SH-SY5Y (cell line): ENCODE measurements at regions not wholly inside any gene's neighbourhood (a gene's known extent, or its start where the extent isn't known, plus 50 kb on each side); places are given as distances from the start of the nearest gene placed in this dataset.

ENCODE experiments used
- GATA2 ChIP-seq: IDR thresholded peaks from 2 replicates; pipeline ENCODE4 v1.6.1; 2011; ENCODE audit warnings: mild to moderate bottlenecking, low read depth, low read length
- GATA3 ChIP-seq: IDR thresholded peaks from 2 replicates; pipeline ENCODE4 v1.6.1; 2011; ENCODE audit warnings: low read depth, mild to moderate bottlenecking, low read length, moderate library complexity

- TF ChIP-seq GATA3, result no peak
- TF ChIP-seq GATA2, result no peak
These were observed 293.7 kb downstream of the SEC14L1 start for GRCh38 chr17:77434136-77435114.

DNA sequence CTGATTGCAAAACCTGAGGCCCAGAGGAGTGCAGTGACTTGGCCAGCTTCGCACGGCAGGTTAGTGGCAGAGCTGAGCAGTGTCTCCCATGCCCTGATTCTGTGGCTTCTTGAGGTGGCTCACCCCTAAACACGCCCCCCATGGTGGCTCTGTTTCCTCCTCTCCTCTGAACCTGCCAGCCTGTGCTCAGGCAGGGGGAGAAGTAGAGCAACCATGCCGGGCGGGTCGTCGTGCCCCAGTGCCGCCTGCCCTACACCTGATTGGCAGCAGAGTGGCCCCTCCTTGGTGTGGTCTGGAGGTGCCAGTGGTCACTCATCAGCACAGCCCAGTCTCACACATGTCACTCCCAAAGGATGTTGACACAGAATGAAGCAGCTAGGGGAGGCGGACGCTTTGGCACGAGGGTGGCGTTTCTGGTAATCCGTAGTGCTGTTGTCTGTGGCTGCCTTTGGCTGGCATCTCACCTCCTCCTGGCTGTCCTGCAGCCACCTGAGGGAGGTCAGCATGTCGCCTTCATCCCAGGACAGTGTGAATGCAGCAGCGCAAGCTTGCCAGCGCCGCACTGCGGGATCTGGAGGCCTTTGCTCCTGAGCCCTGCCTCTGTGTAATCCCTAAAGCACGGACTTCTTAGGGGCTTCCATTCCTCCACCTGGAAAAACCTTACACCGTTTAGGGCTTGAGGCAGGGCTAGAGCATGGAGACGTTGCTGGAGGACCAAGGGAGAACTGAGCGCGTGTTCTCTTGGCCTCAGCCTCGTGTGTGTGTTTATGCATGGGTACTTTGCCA is 294.7 kb downstream of the SEC14L1 start:
- TF ChIP-seq GATA3 (no peak), GATA2 (no peak)

GRCh38 chr17:77436058-77436442 is 295.3 kb downstream of the SEC14L1 start:
- TF ChIP-seq GATA3 (no peak), GATA2 (peak; percentile 75)

GRCh38 chr17:77436481-77436880 is 295.7 kb downstream of the SEC14L1 start:
- no peak for TF ChIP-seq GATA2
- no peak for TF ChIP-seq GATA3

- TF ChIP-seq GATA2 (no peak), GATA3 (no peak)
These were observed 296.2 kb downstream of the SEC14L1 start for GRCh38 chr17:77437017-77437416.

DNA sequence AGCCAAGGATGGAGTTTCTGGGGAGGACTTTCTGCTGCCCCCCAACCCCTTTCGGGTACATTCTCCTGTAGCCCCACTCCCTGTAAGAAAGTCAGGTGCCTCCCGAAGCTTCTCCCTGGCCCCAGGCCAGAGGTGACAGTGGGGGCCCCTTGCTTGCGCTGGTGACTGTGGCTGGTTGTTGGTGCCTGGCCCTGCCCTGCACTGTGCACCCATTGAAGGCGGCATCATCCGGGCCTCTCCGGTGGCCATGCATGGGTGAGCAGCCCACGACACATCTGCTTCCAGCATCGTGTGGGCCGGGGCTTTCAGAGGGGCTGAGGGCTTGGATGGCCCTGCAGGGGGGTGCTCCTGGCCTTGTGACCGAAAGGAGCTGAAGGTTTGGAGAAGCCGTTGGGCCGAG is 297.0 kb downstream of the SEC14L1 start:
- TF ChIP-seq GATA3 (no peak), GATA2 (no peak)

DNA sequence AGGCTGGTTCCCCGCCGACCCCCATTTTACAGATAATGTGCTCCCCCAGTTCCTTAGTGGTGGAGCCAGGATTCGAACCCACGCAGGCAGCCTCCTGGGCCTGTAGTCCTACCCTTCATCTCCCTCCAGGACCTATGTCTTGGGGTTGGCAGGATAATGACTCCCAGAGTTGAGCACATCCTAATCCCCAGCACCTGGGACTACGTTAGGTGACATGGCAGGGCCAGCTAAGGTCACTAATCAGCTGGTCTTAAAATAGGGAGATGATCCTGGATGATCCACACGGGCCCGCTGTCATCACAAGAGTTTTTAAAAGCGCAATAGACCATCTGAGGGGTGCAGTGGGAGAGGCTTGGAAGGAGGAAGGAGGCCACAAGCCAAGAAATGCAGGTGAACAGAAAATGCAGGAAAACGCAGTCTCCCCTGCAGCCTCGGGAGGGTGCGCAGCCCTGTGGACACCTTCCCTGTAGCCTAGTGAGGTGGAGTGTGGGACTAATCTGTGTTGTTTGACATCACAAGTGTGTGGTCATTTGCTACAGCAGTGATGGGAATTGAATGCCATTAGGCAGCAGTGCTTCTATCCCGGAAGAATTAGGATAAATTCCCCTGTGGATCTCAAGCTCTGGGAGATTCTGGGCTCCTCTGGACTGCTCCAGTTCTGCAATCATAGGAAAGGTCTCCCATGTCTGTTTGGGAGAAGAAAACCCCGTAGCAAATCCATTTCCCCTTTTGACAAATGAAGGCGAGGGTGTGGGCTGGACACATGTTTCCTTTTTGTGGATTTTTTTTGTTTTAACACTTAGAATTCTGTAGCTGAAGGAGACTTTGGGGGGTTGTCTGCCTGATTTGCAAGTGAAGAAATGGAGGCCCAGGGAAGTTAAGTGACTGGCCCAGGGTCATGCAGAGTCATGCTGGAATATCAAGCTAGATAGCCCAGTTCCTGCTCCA is 297.7 kb downstream of the SEC14L1 start:
- TF ChIP-seq GATA2 (no peak), GATA3 (no peak)

- TF ChIP-seq GATA2 (no peak), GATA3 (no peak)
These were observed 298.6 kb downstream of the SEC14L1 start for GRCh38 chr17:77439189-77440018.

DNA sequence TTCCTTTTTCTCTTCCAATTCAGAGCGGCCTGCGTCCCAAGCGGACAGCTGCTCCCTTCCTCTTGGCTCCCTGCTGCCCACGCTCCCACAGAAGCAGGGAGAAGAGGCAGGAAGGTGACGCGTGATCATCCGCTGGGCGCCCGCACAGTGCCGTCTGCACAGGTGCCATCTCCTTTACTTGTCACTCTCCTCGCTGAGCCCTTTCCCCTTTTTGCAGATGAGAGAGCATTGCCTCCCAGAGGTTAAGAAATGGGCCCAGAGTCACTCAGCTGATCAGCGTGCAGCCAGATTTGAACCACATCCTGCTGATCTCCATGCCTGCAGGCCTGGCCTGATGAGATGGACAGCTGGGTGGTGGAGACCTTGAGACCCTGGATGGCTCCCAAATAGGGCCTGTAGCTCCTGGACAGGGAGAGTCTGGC is 299.8 kb downstream of the SEC14L1 start:
- TF ChIP-seq GATA3 (no peak), GATA2 (no peak)

DNA sequence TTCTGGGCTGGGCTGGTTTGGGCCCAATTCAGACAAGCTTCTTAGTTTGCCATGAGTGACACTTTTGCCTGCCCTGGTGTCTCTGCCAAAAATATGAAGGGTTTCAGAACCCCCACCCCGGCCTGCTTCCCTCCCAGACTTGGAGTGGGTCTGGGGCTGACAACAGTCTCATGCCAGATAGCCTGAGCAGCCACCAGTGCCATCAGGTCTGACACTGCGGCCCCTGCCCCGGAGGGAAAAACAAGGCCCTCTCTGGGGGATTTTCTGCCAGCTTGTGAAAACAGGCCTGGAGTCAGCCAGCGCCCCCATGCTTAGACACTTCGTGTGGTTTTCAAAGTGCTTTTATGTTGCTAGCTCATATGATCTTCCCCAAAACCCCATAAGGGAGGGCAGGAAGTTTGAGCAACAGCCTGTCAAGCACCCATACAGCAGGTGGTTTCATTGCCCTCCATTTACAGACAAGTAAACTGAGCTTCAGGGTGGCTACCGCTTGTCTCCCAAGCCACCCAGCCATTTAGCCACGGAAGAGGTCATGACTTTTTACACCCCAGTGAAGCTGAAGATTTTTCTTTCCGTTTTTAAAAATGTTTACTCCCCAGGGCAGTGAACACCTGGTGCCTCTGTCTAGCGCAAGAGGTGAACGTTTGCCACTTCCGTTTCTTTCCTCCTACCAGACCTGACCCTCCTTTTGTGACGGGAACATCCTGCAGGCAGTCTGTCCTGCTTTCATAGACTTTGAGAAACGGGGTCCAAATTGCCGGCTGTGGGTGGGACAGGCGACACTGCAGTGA is 300.6 kb downstream of the SEC14L1 start:
- TF ChIP-seq GATA2 (no peak), GATA3 (no peak)

- TF ChIP-seq GATA3 (no peak), GATA2 (no peak)
These were observed 301.2 kb downstream of the SEC14L1 start for GRCh38 chr17:77441940-77442339.
